ENCODE measurements at regions not wholly inside any gene's neighbourhood (a gene's known extent, or its start where the extent isn't known, plus 50 kb on each side); places are given as distances from the start of the nearest gene placed in this dataset.
A peak's percentile ranks its signal among the peaks of the same experiment; 100 is the strongest.

- Histone ChIP-seq H3K4me1 (ENCODE audit: control insufficient read depth in 2 of 2, insufficient read depth in 1 of 2, low read depth in 1 of 2, low read length in 2 of 2) (peaks cover 2 to 3% of the 10 kb centered on the region in 2 donors), H3K4me2 (ENCODE audit: insufficient read depth, low read length, poor library complexity, severe bottlenecking) (no peak overlapping the region), H2BK15ac (ENCODE audit: low read length) (no peak overlapping the region), H3K23ac (ENCODE audit: low read depth, low read length, poor library complexity) (no peak overlapping the region), H3K18ac (ENCODE audit: low read length) (no peak overlapping the region), H4K8ac (ENCODE audit: low read depth, low read length) (no peak overlapping the region), H2AK5ac (ENCODE audit: low read depth, low read length) (no peak overlapping the region), H2BK5ac (ENCODE audit: low read length) (no peak overlapping the region), H3K36me3 (replicated peaks in 1 of 2; ENCODE audit: control insufficient read depth in 2 of 2, insufficient read depth in 2 of 2, low read length in 2 of 2) (no peaks in the 10 kb centered on the region), H4K91ac (ENCODE audit: low read depth, low read length, poor library complexity) (no peak overlapping the region), H3K9me3 (replicated peaks in 1 of 2; ENCODE audit: control insufficient read depth in 2 of 2, insufficient read depth in 1 of 2, low read depth in 1 of 2, low read length in 2 of 2) (no peaks in the 10 kb centered on the region), H3K27ac (replicated peaks; ENCODE audit: low read length) (no peak overlapping the region), H3K27me3 (ENCODE audit: control insufficient read depth in 3 of 3, insufficient read depth in 3 of 3, low read depth in 1 of 3, low read length in 3 of 3) (no peaks in the 10 kb centered on the region), H2BK12ac (ENCODE audit: low read length) (no peak overlapping the region), H2BK120ac (ENCODE audit: low read depth, low read length) (no peak overlapping the region), H3K4ac (ENCODE audit: low read length) (no peak overlapping the region), H3K4me3 (ENCODE audit: low read length in 2 of 2) (no peak overlapping the region), H3K14ac (ENCODE audit: low read length) (no peak overlapping the region), H3K79me1 (ENCODE audit: low read depth, low read length) (no peaks in the 10 kb centered on the region), H2AFZ (ENCODE audit: low read length) (no peak overlapping the region), H3K9ac (ENCODE audit: low read depth, low read length, poor library complexity) (no peak overlapping the region)
- DNase-seq (ENCODE audit: low spot score): no peak
These were observed 214.9 kb upstream of the MAD2L1 start for GRCh38 chr4:120281581-120281980.

GRCh38 chr4:120277391-120277790 is 210.7 kb upstream of the MAD2L1 start:
- H3K4me2 ChIP-seq (ENCODE audit: insufficient read depth, low read length, poor library complexity, severe bottlenecking): no peak overlapping the region
- no peak overlapping the region for H2BK12ac ChIP-seq (ENCODE audit: low read length)

GRCh38 chr4:120266602-120267001 is 200.0 kb upstream of the MAD2L1 start:
- Histone ChIP-seq H4K91ac (ENCODE audit: low read depth, low read length, poor library complexity) (no peak overlapping the region), H3K4me2 (ENCODE audit: insufficient read depth, low read length, poor library complexity, severe bottlenecking) (no peak overlapping the region), H2AK5ac (ENCODE audit: low read depth, low read length) (no peak overlapping the region), H3K79me1 (ENCODE audit: low read depth, low read length) (no peaks in the 10 kb centered on the region), H2BK12ac (ENCODE audit: low read length) (no peak overlapping the region), H2BK15ac (ENCODE audit: low read length) (no peak overlapping the region), H3K9ac (ENCODE audit: low read depth, low read length, poor library complexity) (no peak overlapping the region), H3K36me3 (replicated peaks in 1 of 2; ENCODE audit: control insufficient read depth in 2 of 2, insufficient read depth in 2 of 2, low read length in 2 of 2) (no peaks in the 10 kb centered on the region), H2AFZ (ENCODE audit: low read length) (no peak overlapping the region), H3K4me1 (ENCODE audit: control insufficient read depth in 2 of 2, insufficient read depth in 1 of 2, low read depth in 1 of 2, low read length in 2 of 2) (peaks cover 2 to 3% of the 10 kb centered on the region in 2 donors), H3K18ac (ENCODE audit: low read length) (no peak overlapping the region), H3K4ac (ENCODE audit: low read length) (no peak overlapping the region), H3K23ac (ENCODE audit: low read depth, low read length, poor library complexity) (no peak overlapping the region), H2BK120ac (ENCODE audit: low read depth, low read length) (no peak overlapping the region), H3K9me3 (replicated peaks in 1 of 2; ENCODE audit: control insufficient read depth in 2 of 2, insufficient read depth in 1 of 2, low read depth in 1 of 2, low read length in 2 of 2) (no peaks in the 10 kb centered on the region), H3K14ac (ENCODE audit: low read length) (no peak overlapping the region), H3K27me3 (ENCODE audit: control insufficient read depth in 3 of 3, insufficient read depth in 3 of 3, low read depth in 1 of 3, low read length in 3 of 3) (no peaks in the 10 kb centered on the region), H3K4me3 (ENCODE audit: low read length in 2 of 2) (no peak overlapping the region), H4K8ac (ENCODE audit: low read depth, low read length) (no peak overlapping the region), H3K27ac (replicated peaks; ENCODE audit: low read length) (no peak overlapping the region), H2BK5ac (ENCODE audit: low read length) (no peak overlapping the region)
- WGBS, 2 donors (ENCODE audit: extremely low coverage in 2 of 2, insufficient read length in 2 of 2, insufficient replicate concordance in 1 of 2): no CpG with 5 or more reads among the region's 5 CpGs
- DNase-seq (ENCODE audit: low spot score): no peak

More at GRCh38 chr4:120277391-120277790, 210.7 kb upstream of the MAD2L1 start:
- Histone ChIP-seq H4K8ac (ENCODE audit: low read depth, low read length) (no peak overlapping the region), H3K4ac (ENCODE audit: low read length) (no peak overlapping the region), H3K79me1 (ENCODE audit: low read depth, low read length) (no peaks in the 10 kb centered on the region), H3K14ac (ENCODE audit: low read length) (no peak overlapping the region), H3K9ac (ENCODE audit: low read depth, low read length, poor library complexity) (no peak overlapping the region), H3K27me3 (ENCODE audit: control insufficient read depth in 3 of 3, insufficient read depth in 3 of 3, low read depth in 1 of 3, low read length in 3 of 3) (no peaks in the 10 kb centered on the region), H3K27ac (replicated peaks; ENCODE audit: low read length) (no peak overlapping the region), H2BK120ac (ENCODE audit: low read depth, low read length) (no peak overlapping the region), H3K4me1 (ENCODE audit: control insufficient read depth in 2 of 2, insufficient read depth in 1 of 2, low read depth in 1 of 2, low read length in 2 of 2) (peaks cover 2 to 3% of the 10 kb centered on the region in 2 donors), H3K18ac (ENCODE audit: low read length) (no peak overlapping the region), H3K36me3 (replicated peaks in 1 of 2; ENCODE audit: control insufficient read depth in 2 of 2, insufficient read depth in 2 of 2, low read length in 2 of 2) (no peaks in the 10 kb centered on the region), H2AK5ac (ENCODE audit: low read depth, low read length) (no peak overlapping the region), H3K4me3 (ENCODE audit: low read length in 2 of 2) (no peak overlapping the region), H4K91ac (ENCODE audit: low read depth, low read length, poor library complexity) (no peak overlapping the region), H2BK15ac (ENCODE audit: low read length) (no peak overlapping the region), H2BK5ac (ENCODE audit: low read length) (no peak overlapping the region), H3K23ac (ENCODE audit: low read depth, low read length, poor library complexity) (no peak overlapping the region), H2AFZ (ENCODE audit: low read length) (no peak overlapping the region), H3K9me3 (replicated peaks in 1 of 2; ENCODE audit: control insufficient read depth in 2 of 2, insufficient read depth in 1 of 2, low read depth in 1 of 2, low read length in 2 of 2) (no peaks in the 10 kb centered on the region)
- no peak for DNase-seq (ENCODE audit: low spot score)

- Histone ChIP-seq H3K79me1 (ENCODE audit: low read depth, low read length) (no peaks in the 10 kb centered on the region), H3K18ac (ENCODE audit: low read length) (no peak overlapping the region), H3K9ac (ENCODE audit: low read depth, low read length, poor library complexity) (no peak overlapping the region), H3K4me1 (ENCODE audit: control insufficient read depth in 2 of 2, insufficient read depth in 1 of 2, low read depth in 1 of 2, low read length in 2 of 2) (peaks cover 2 to 3% of the 10 kb centered on the region in 2 donors), H3K27me3 (ENCODE audit: control insufficient read depth in 3 of 3, insufficient read depth in 3 of 3, low read depth in 1 of 3, low read length in 3 of 3) (no peaks in the 10 kb centered on the region), H3K9me3 (replicated peaks in 1 of 2; ENCODE audit: control insufficient read depth in 2 of 2, insufficient read depth in 1 of 2, low read depth in 1 of 2, low read length in 2 of 2) (no peaks in the 10 kb centered on the region), H3K23ac (ENCODE audit: low read depth, low read length, poor library complexity) (no peak overlapping the region), H3K4me3 (ENCODE audit: low read length in 2 of 2) (no peak overlapping the region), H2BK120ac (ENCODE audit: low read depth, low read length) (no peak overlapping the region), H2BK15ac (ENCODE audit: low read length) (no peak overlapping the region), H4K8ac (ENCODE audit: low read depth, low read length) (no peak overlapping the region), H2AK5ac (ENCODE audit: low read depth, low read length) (no peak overlapping the region), H3K14ac (ENCODE audit: low read length) (no peak overlapping the region), H2AFZ (ENCODE audit: low read length) (peak overlapping the region; percentile 55), H2BK5ac (ENCODE audit: low read length) (no peak overlapping the region), H3K4me2 (ENCODE audit: insufficient read depth, low read length, poor library complexity, severe bottlenecking) (no peak overlapping the region), H3K36me3 (replicated peaks in 1 of 2; ENCODE audit: control insufficient read depth in 2 of 2, insufficient read depth in 2 of 2, low read length in 2 of 2) (no peaks in the 10 kb centered on the region), H3K27ac (replicated peaks; ENCODE audit: low read length) (no peak overlapping the region), H4K91ac (ENCODE audit: low read depth, low read length, poor library complexity) (no peak overlapping the region), H3K4ac (ENCODE audit: low read length) (no peak overlapping the region), H2BK12ac (ENCODE audit: low read length) (no peak overlapping the region)
- peak; percentile 26 for DNase-seq (ENCODE audit: low spot score)
- WGBS, 2 donors (ENCODE audit: extremely low coverage in 2 of 2, insufficient read length in 2 of 2, insufficient replicate concordance in 1 of 2): no CpG with 5 or more reads among the region's 4 CpGs
These were observed 197.0 kb upstream of the MAD2L1 start for GRCh38 chr4:120263618-120264017.
